ENCODE measurements at regions not wholly inside any gene's neighbourhood (a gene's known extent, or its start where the extent isn't known, plus 50 kb on each side); places are given as distances from the start of the nearest gene placed in this dataset.

GRCh38 chr6:92944132-92944531, 475.2 kb downstream of the EPHA7 start:
- TF ChIP-seq POLR2AphosphoS5 (IDR thresholded peaks at IDR 0.05) = no peak
- TF ChIP-seq CTCF (IDR thresholded peaks at IDR 0.05) = no peak

Measured in breast epithelium (tissue), 3 donors.